ENCODE measurements at regions not wholly inside any gene's neighbourhood (a gene's known extent, or its start where the extent isn't known, plus 50 kb on each side); places are given as distances from the start of the nearest gene placed in this dataset.

GRCh38 chr5:2569774-2570542 lies 181.5 kb downstream of the IRX2 start:
- TF ChIP-seq POLR2AphosphoS5 (IDR thresholded peaks at IDR 0.05) (no peak), CTCF (IDR thresholded peaks at IDR 0.05) (no peak), POLR2A (IDR thresholded peaks at IDR 0.05) (no peak)
